ENCODE measurements at regions not wholly inside any gene's neighbourhood (a gene's known extent, or its start where the extent isn't known, plus 50 kb on each side); places are given as distances from the start of the nearest gene placed in this dataset.

- Mint-ChIP-seq H3K9me3 (peaks cover 14% of the 10 kb centered on the region), H3K27ac (ENCODE audit: unreplicated experiment) (no peak overlapping the region), H3K27me3 (ENCODE audit: low read depth) (no peaks in the 10 kb centered on the region), H3K4me3 (no peak overlapping the region), H3K36me3 (ENCODE audit: low read depth) (peaks cover 6% of the 10 kb centered on the region), H3K4me1 (peaks cover 5% of the 10 kb centered on the region)
- DNase-seq (ENCODE audit: low read depth, low spot score), result no peak
- TF ChIP-seq CTCF (conservative IDR thresholded peaks at IDR 0.05), result no peak
Measured at GRCh38 chr13:33691980-33692379, 126.0 kb upstream of the RFC3 start.

DNA sequence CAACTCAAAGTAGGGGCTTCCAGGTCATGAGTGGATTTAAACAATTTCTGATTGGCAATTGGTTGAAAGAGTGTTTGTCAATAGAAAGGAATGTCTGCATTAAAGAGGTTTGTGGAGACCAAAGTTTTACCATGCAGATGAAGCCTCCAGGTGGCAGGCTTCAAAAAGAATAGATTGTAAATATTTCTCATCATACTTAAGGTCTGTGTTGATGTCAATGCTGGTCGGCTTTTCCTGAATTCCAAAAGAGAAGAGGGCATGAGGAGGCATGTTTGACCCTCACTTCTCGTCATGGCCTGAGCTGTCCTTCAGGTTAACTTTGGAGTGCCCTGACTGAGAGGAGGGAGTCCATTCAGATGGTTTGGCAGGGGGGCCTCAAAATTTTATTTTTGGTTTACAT lies 125.4 kb upstream of the RFC3 start:
- no peak overlapping the region for H3K27ac Mint-ChIP-seq (ENCODE audit: unreplicated experiment)
- no peak for DNase-seq (ENCODE audit: low read depth, low spot score)
- H3K4me1 Mint-ChIP-seq, result peaks cover 5% of the 10 kb centered on the region
- H3K4me3 Mint-ChIP-seq, result no peak overlapping the region
- H3K36me3 Mint-ChIP-seq (ENCODE audit: low read depth), result peaks cover 5% of the 10 kb centered on the region
- peaks cover 12% of the 10 kb centered on the region for H3K9me3 Mint-ChIP-seq
- TF ChIP-seq CTCF (conservative IDR thresholded peaks at IDR 0.05), result no peak
- H3K27me3 Mint-ChIP-seq (ENCODE audit: low read depth), result no peaks in the 10 kb centered on the region

DNA sequence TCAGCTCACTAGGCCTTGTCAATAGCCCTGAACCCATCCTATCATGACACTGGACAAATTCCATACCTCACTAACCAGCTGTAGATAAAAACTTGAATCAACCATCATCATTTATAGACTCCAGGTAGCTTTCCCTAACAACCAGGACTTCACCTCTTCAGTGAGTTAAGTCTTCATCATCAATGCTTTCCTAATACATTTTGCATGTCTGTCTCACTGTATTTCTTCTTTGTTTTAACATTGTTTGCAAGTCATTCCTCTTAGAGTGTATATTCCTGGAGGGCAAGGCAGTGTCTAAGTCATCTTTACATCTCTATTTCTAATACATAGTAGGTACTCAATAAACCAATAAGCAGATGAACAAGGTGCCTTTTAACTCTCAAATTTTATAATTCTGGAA lies 123.4 kb upstream of the RFC3 start:
- peaks cover 5% of the 10 kb centered on the region for H3K4me1 Mint-ChIP-seq
- DNase-seq (ENCODE audit: low read depth, low spot score), result no peak
- H3K27ac Mint-ChIP-seq (ENCODE audit: unreplicated experiment), result no peak overlapping the region
- H3K9me3 Mint-ChIP-seq, result peaks cover 5% of the 10 kb centered on the region
- H3K36me3 Mint-ChIP-seq (ENCODE audit: low read depth), result peaks cover 3% of the 10 kb centered on the region
- TF ChIP-seq CTCF (conservative IDR thresholded peaks at IDR 0.05), result no peak
- no peaks in the 10 kb centered on the region for H3K27me3 Mint-ChIP-seq (ENCODE audit: low read depth)
- H3K4me3 Mint-ChIP-seq, result no peak overlapping the region

DNA sequence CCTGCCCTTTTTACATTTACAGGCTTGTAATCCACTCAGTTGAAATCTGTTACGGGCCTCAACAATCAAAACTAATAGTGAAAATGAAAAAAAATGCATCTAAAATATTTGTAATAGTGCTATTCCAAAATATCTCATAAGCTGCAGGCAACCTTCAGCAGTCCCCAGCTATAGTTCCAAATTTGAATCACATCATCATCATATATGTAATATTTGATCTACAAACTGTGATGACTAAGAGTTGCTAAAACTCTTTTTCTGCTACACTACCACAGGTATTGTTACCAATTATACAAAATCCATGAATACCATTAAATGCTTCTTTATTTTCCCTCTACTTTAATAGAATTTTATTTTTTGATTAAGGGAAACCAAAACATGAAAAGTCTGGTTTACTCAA lies 121.4 kb upstream of the RFC3 start:
- peaks cover 2% of the 10 kb centered on the region for H3K9me3 Mint-ChIP-seq
- no peak overlapping the region for H3K27ac Mint-ChIP-seq (ENCODE audit: unreplicated experiment)
- no peaks in the 10 kb centered on the region for H3K36me3 Mint-ChIP-seq (ENCODE audit: low read depth)
- no peak for TF ChIP-seq CTCF (conservative IDR thresholded peaks at IDR 0.05)
- no peak overlapping the region for H3K4me3 Mint-ChIP-seq
- H3K27me3 Mint-ChIP-seq (ENCODE audit: low read depth), result no peaks in the 10 kb centered on the region
- no peaks in the 10 kb centered on the region for H3K4me1 Mint-ChIP-seq
- DNase-seq (ENCODE audit: low read depth, low spot score), result no peak

GRCh38 chr13:33697926-33698325 lies 120.0 kb upstream of the RFC3 start:
- no peak overlapping the region for H3K27ac Mint-ChIP-seq (ENCODE audit: unreplicated experiment)
- H3K9me3 Mint-ChIP-seq, result peaks cover 2% of the 10 kb centered on the region
- H3K36me3 Mint-ChIP-seq (ENCODE audit: low read depth), result no peaks in the 10 kb centered on the region
- no peak for DNase-seq (ENCODE audit: low read depth, low spot score)
- H3K4me3 Mint-ChIP-seq, result no peak overlapping the region
- no peak for TF ChIP-seq CTCF (conservative IDR thresholded peaks at IDR 0.05)
- no peaks in the 10 kb centered on the region for H3K27me3 Mint-ChIP-seq (ENCODE audit: low read depth)
- no peaks in the 10 kb centered on the region for H3K4me1 Mint-ChIP-seq

GRCh38 chr13:33707449-33707848 lies 110.5 kb upstream of the RFC3 start:
- H3K27me3 Mint-ChIP-seq (ENCODE audit: low read depth), result no peaks in the 10 kb centered on the region
- no peak overlapping the region for H3K4me3 Mint-ChIP-seq
- no peak for DNase-seq (ENCODE audit: low read depth, low spot score)
- H3K4me1 Mint-ChIP-seq, result peaks cover 9% of the 10 kb centered on the region
- no peak for TF ChIP-seq CTCF (conservative IDR thresholded peaks at IDR 0.05)
- H3K36me3 Mint-ChIP-seq (ENCODE audit: low read depth), result peaks cover 16% of the 10 kb centered on the region
- no peak overlapping the region for H3K27ac Mint-ChIP-seq (ENCODE audit: unreplicated experiment)
- H3K9me3 Mint-ChIP-seq, result peaks cover 20% of the 10 kb centered on the region

All from neural crest cell (in vitro differentiated cells).